Type B pancreatic cell (in vitro differentiated cells): ENCODE measurements at regions not wholly inside any gene's neighbourhood (a gene's known extent, or its start where the extent isn't known, plus 50 kb on each side); places are given as distances from the start of the nearest gene placed in this dataset.
A peak's percentile ranks its signal among the peaks of the same experiment; 100 is the strongest.
"Not testable (repeated sequence)": the region's sequence is repeated elsewhere in the genome, so short reads cannot be mapped to it uniquely, and the experiment has no call there.

Experiments used
- DNase-seq: peaks from one replicate; pipeline ENCODE4 v3.0.0; 2021; ENCODE audit warnings: mixed read lengths; ENCODE audit not compliant: unreplicated experiment; ENCODE audit errors: extremely low spot score
- H3K27ac Mint-ChIP-seq: 2 replicates; pipeline ENCODE4 v1.8.0; 2021; ENCODE audit warnings: mild to moderate bottlenecking, mixed read lengths
- H3K27me3 Mint-ChIP-seq: 2 replicates; pipeline ENCODE4 v1.8.0; 2021; ENCODE audit warnings: mixed read lengths
- H3K36me3 Mint-ChIP-seq: 2 replicates; pipeline ENCODE4 v1.8.0; 2021; ENCODE audit warnings: mixed read lengths
- H3K4me1 Mint-ChIP-seq: one replicate; pipeline ENCODE4 v1.8.0; 2021; ENCODE audit warnings: mixed read lengths; ENCODE audit not compliant: unreplicated experiment
- H3K4me3 Mint-ChIP-seq: 2 replicates; pipeline ENCODE4 v1.8.0; 2021; ENCODE audit warnings: mild to moderate bottlenecking, mixed read lengths
- H3K9me3 Mint-ChIP-seq: 2 replicates; pipeline ENCODE4 v1.8.0; 2021; ENCODE audit warnings: mixed read lengths
- CTCF ChIP-seq: fragments of 200-600 bp; sonication (generic); conservative IDR thresholded peaks from 2 replicates; pipeline ENCODE4 v1.5.0; 2021; ENCODE audit warnings: antibody characterized with exemption, mild to moderate bottlenecking

- H3K4me1 Mint-ChIP-seq: no peaks in the 10 kb centered on the region
Measured at GRCh38 chr20:22729180-22729579, 144.8 kb upstream of the FOXA2 start.

GRCh38 chr20:22729616-22730236 lies 145.4 kb upstream of the FOXA2 start:
- Mint-ChIP-seq H3K27ac (no peak overlapping the region), H3K27me3 (peaks cover 11% of the 10 kb centered on the region), H3K36me3 (no peaks in the 10 kb centered on the region), H3K4me3 (no peak overlapping the region), H3K9me3 (no peaks in the 10 kb centered on the region), H3K4me1 (no peaks in the 10 kb centered on the region)
- no peak for DNase-seq
- no peak for TF ChIP-seq CTCF

More at GRCh38 chr20:22729180-22729579, 144.8 kb upstream of the FOXA2 start:
- H3K27ac Mint-ChIP-seq: no peak overlapping the region
- peaks cover 11% of the 10 kb centered on the region for H3K27me3 Mint-ChIP-seq
- no peak overlapping the region for H3K4me3 Mint-ChIP-seq
- H3K9me3 Mint-ChIP-seq: no peaks in the 10 kb centered on the region
- no peak for TF ChIP-seq CTCF
- H3K36me3 Mint-ChIP-seq: no peaks in the 10 kb centered on the region
- no peak for DNase-seq

GRCh38 chr20:22732751-22733150 lies 148.4 kb upstream of the FOXA2 start:
- TF ChIP-seq CTCF: no peak
- Mint-ChIP-seq H3K27me3 (peaks cover 19% of the 10 kb centered on the region), H3K4me3 (no peak overlapping the region), H3K27ac (no peak overlapping the region), H3K4me1 (no peaks in the 10 kb centered on the region), H3K36me3 (no peaks in the 10 kb centered on the region), H3K9me3 (no peaks in the 10 kb centered on the region)
- no peak for DNase-seq

- H3K9me3 Mint-ChIP-seq, H3K36me3 Mint-ChIP-seq, H3K27ac Mint-ChIP-seq, DNase-seq, H3K4me1 Mint-ChIP-seq, H3K4me3 Mint-ChIP-seq: not testable (repeated sequence)
- peak; percentile 68 for TF ChIP-seq CTCF
- peaks cover 17% of the 10 kb centered on the region for H3K27me3 Mint-ChIP-seq
Measured at GRCh38 chr20:22734946-22735647, 150.7 kb upstream of the FOXA2 start.

- no peak for TF ChIP-seq CTCF
- Mint-ChIP-seq H3K27ac (no peak overlapping the region), H3K4me3 (no peak overlapping the region), H3K27me3 (peaks cover 15% of the 10 kb centered on the region), H3K36me3 (no peaks in the 10 kb centered on the region), H3K4me1 (no peaks in the 10 kb centered on the region), H3K9me3 (no peaks in the 10 kb centered on the region)
- DNase-seq: no peak
Measured at GRCh38 chr20:22740829-22741228, 156.5 kb upstream of the FOXA2 start.
